MG63 (cell line): ENCODE measurements at regions not wholly inside any gene's neighbourhood (a gene's known extent, or its start where the extent isn't known, plus 50 kb on each side); places are given as distances from the start of the nearest gene placed in this dataset.
"Not testable (repeated sequence)": the region's sequence is repeated elsewhere in the genome, so short reads cannot be mapped to it uniquely, and the experiment has no call there.

Source experiments
- DNase-seq: peaks from one replicate; pipeline ENCODE4 v3.0.0-alpha.2; 2020
- H3K27me3 ChIP-seq: fragments of 250-450 bp; sonication (Bioruptor Pico); 2 replicates; pipeline ENCODE4 v1.5.1; 2020; ENCODE audit warnings: mild to moderate bottlenecking, moderate library complexity
- H3K36me3 ChIP-seq: fragments of 250-450 bp; sonication (Bioruptor Pico); 2 replicates; pipeline ENCODE4 v1.5.1; 2020; ENCODE audit warnings: mild to moderate bottlenecking, moderate library complexity
- H3K4me3 ChIP-seq: fragments of 250-450 bp; sonication (Bioruptor Pico); 2 replicates; pipeline ENCODE4 v1.5.1; 2020; ENCODE audit warnings: mild to moderate bottlenecking, moderate library complexity
- H3K9me3 ChIP-seq: fragments of 250-450 bp; sonication (Bioruptor Pico); 2 replicates; pipeline ENCODE4 v1.5.1; 2020; ENCODE audit warnings: mild to moderate bottlenecking, moderate library complexity

- H3K9me3 ChIP-seq = no peaks in the 10 kb centered on the region
- no peak for DNase-seq
- no peaks in the 10 kb centered on the region for H3K36me3 ChIP-seq
- no peak overlapping the region for H3K4me3 ChIP-seq
- no peaks in the 10 kb centered on the region for H3K27me3 ChIP-seq
Measured at GRCh38 chr12:75638792-75639191, 127.4 kb upstream of the KRR1 start.

DNA sequence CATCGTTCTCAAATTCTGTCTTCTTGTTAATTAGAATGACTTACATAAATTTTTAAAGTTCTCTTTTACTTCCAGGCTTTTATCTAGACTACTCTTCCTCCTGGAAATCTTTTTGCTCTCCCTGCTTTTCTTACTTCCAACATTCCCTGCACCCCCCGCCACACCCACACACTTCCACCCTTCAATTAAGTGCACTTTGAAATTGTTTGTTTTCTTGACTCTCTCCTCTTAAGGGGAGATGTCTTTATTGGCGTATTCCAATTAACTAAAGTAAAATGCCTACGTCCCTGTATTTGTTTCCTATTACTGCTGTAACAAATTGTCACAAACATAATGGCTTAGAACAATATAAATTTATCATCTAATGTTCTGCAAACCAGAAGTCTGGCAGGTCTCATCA, 125.2 kb upstream of the KRR1 start:
- H3K36me3 ChIP-seq = no peaks in the 10 kb centered on the region
- no peak for DNase-seq
- H3K9me3 ChIP-seq = no peaks in the 10 kb centered on the region
- no peak overlapping the region for H3K4me3 ChIP-seq
- H3K27me3 ChIP-seq = no peaks in the 10 kb centered on the region

DNA sequence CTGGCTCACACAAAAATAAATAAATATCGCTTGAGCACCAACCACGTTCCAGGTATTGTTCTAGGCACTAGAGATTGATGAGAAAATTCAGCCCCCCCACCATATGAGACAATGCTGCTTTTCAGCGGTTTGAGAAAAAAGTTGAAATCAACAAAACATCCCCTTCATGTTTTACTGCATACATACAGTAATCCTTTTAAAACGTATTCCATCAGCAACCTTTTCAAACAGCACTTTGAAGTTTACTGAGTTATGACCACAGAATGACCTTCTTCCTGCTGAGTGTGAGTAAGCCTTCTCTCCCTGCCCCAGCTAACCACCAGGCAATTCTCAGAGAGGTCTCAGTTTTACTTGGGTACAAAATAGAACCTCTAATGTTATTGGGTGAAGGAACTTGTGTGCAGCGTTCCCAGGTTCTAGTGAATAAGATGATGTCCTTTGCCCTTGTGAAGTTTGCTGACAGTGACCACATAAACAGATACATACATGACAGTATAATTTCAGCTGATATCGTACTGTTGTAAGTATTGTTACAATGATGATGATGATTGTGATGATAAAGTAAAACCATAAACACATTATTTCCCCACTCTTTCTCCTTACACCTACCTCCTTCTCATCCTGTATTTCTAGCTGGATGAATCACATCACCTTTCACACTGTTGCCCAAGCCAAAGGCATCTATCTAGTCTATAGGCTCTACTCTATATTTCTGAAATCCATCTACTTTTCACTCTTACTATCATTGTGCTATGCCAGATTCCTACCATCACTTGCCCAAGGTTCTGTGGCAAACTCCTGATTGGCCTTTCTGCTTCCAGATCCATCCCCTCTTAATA, 124.4 kb upstream of the KRR1 start:
- DNase-seq = peak; percentile 48
- Histone ChIP-seq H3K4me3 (no peak overlapping the region), H3K27me3 (no peaks in the 10 kb centered on the region), H3K9me3 (no peaks in the 10 kb centered on the region), H3K36me3 (no peaks in the 10 kb centered on the region)

- Histone ChIP-seq H3K9me3 (no peaks in the 10 kb centered on the region), H3K36me3 (no peaks in the 10 kb centered on the region), H3K4me3 (no peak overlapping the region), H3K27me3 (no peaks in the 10 kb centered on the region)
- no peak for DNase-seq
Measured at GRCh38 chr12:75634244-75635222, 123.1 kb upstream of the KRR1 start.

- Histone ChIP-seq H3K9me3 (no peaks in the 10 kb centered on the region), H3K27me3 (no peaks in the 10 kb centered on the region), H3K4me3 (no peak overlapping the region), H3K36me3 (no peaks in the 10 kb centered on the region)
- DNase-seq = no peak
Measured at GRCh38 chr12:75633789-75634188, 122.4 kb upstream of the KRR1 start.

GRCh38 chr12:75632442-75632841, 121.0 kb upstream of the KRR1 start:
- no peak for DNase-seq
- no peak overlapping the region for H3K4me3 ChIP-seq
- H3K36me3 ChIP-seq = no peaks in the 10 kb centered on the region
- no peaks in the 10 kb centered on the region for H3K9me3 ChIP-seq
- no peaks in the 10 kb centered on the region for H3K27me3 ChIP-seq

DNA sequence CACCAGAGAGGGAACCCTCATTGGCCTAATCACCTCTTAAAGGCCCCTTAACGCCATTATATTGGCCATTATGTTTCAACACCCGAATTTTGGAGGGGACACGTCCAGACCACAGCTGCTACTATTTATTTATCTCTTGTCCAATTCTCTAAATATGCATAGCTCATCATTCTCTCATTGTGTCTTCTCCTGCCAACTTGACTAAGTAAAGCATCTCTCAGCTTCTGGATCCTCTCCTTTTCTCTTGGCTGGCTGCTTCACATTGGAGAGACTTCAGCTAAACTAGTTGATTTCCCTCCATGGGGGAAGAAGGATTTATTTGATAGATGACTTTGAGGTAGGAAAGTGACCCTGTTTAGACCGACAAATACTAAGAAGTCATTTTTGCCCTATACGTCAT, 120.4 kb upstream of the KRR1 start:
- H3K4me3 ChIP-seq = no peak overlapping the region
- no peaks in the 10 kb centered on the region for H3K36me3 ChIP-seq
- H3K27me3 ChIP-seq = no peaks in the 10 kb centered on the region
- no peak for DNase-seq
- no peaks in the 10 kb centered on the region for H3K9me3 ChIP-seq

- H3K4me3 ChIP-seq = no peak overlapping the region
- DNase-seq = no peak
- no peaks in the 10 kb centered on the region for H3K36me3 ChIP-seq
- H3K9me3 ChIP-seq = no peaks in the 10 kb centered on the region
- no peaks in the 10 kb centered on the region for H3K27me3 ChIP-seq
Measured at GRCh38 chr12:75630091-75630490, 118.7 kb upstream of the KRR1 start.

- no peak for DNase-seq
- Histone ChIP-seq H3K36me3 (no peaks in the 10 kb centered on the region), H3K27me3 (no peaks in the 10 kb centered on the region), H3K9me3 (no peaks in the 10 kb centered on the region), H3K4me3 (no peak overlapping the region)
Measured at GRCh38 chr12:75628916-75629315, 117.5 kb upstream of the KRR1 start.

GRCh38 chr12:75628511-75628910, 117.1 kb upstream of the KRR1 start:
- H3K4me3 ChIP-seq = no peak overlapping the region
- DNase-seq = no peak
- H3K36me3 ChIP-seq = no peaks in the 10 kb centered on the region
- H3K27me3 ChIP-seq = no peaks in the 10 kb centered on the region
- H3K9me3 ChIP-seq = no peaks in the 10 kb centered on the region

- Histone ChIP-seq H3K9me3 (no peaks in the 10 kb centered on the region), H3K36me3 (no peaks in the 10 kb centered on the region), H3K27me3 (no peaks in the 10 kb centered on the region), H3K4me3 (no peak overlapping the region)
- DNase-seq = peak; percentile 23
Measured at GRCh38 chr12:75623631-75624154, 112.3 kb upstream of the KRR1 start.

DNA sequence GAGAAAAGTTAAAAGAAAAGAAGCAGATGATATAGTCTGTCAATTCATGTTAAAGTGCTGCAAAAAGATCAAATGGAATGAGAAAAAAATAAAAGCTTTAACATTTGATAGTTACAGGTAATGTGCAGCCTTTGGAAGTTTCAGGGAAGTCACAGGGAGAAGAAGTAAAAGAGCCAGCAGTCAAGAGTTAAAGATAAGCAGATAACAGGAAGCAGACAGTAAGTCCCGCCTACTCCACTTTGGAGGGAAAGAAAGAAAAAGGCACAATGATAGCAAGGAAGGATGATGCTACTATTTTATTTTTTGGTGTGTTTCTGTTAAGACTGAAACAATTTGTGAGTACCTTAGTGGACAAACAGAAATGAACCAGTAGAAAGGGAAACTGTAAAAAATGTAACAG, 111.1 kb upstream of the KRR1 start:
- no peak for DNase-seq
- H3K9me3 ChIP-seq = no peaks in the 10 kb centered on the region
- H3K4me3 ChIP-seq = no peak overlapping the region

DNA sequence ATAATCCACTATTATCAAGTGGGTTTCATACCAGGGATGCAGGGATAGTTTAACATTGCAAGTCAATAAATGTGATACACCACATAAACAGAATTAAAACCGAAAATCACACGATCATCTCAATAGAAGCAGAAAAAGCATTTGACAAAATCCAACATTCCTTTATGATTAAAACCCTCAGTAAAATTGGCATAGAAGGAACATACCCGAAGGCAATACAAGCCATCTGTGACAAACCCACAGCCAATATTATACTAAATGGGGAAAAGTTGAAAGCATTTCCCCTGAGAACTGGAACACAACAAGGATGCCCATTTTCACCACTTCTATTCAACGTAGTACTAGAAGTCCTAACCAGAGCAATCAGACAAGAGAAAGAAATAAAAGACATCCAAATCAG, 103.0 kb upstream of the KRR1 start:
- peaks cover 11% of the 10 kb centered on the region for H3K9me3 ChIP-seq
- H3K27me3 ChIP-seq, H3K36me3 ChIP-seq, DNase-seq, H3K4me3 ChIP-seq: not testable (repeated sequence)

More for the DNA sequence above, 111.1 kb upstream of the KRR1 start:
- H3K36me3 ChIP-seq = no peaks in the 10 kb centered on the region
- H3K27me3 ChIP-seq = no peaks in the 10 kb centered on the region

- Histone ChIP-seq H3K4me3 (no peak overlapping the region), H3K36me3 (no peaks in the 10 kb centered on the region), H3K9me3 (peaks cover 11% of the 10 kb centered on the region), H3K27me3 (no peaks in the 10 kb centered on the region)
- DNase-seq = no peak
Measured at GRCh38 chr12:75613981-75614380, 102.6 kb upstream of the KRR1 start.

DNA sequence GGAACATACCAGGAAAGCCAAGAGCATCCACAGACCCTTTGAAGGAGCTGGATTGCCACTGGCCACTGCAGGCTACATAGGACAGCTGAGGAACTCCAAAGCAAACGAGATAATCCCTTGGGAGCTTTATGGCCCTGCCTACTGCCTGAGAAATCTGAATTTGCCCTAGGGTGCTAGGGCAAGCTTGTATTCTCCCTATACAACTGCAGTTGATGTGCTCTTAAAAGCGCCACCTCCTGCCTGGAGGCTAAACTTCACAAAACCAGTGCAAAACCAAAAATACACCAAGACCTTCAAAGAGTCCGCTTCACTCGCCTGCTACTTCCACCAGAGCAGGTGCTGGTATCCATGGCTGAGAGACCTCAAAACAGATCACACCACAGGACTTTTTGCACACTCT, 99.6 kb upstream of the KRR1 start:
- no peak for DNase-seq
- H3K27me3 ChIP-seq = no peaks in the 10 kb centered on the region
- peaks cover 6% of the 10 kb centered on the region for H3K9me3 ChIP-seq

GRCh38 chr12:75606956-75607355, 95.5 kb upstream of the KRR1 start:
- Histone ChIP-seq H3K4me3 (no peak overlapping the region), H3K9me3 (no peaks in the 10 kb centered on the region), H3K27me3 (no peaks in the 10 kb centered on the region), H3K36me3 (no peaks in the 10 kb centered on the region)
- DNase-seq = no peak

More for the DNA sequence above, 99.6 kb upstream of the KRR1 start:
- Histone ChIP-seq H3K36me3 (no peaks in the 10 kb centered on the region), H3K4me3 (no peak overlapping the region)

DNA sequence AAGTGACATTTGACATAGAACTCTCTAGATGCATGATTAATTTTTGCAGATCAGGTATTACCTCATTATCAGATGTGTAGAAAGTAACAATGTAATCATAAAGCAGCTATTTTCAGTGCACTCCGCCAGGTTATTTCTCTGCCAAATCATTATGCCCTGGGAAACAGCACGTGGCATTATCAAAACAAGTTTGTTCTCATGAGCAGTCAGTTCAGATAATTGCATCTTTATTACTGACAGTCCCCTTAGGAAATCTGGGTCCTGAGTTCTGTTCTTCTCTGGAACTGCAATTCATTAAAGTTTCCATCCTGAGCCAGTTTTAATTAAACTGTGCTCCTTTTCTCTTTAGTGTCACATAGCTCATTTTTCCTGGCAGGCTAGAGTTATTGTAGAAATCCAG, 94.7 kb upstream of the KRR1 start:
- DNase-seq = no peak
- no peaks in the 10 kb centered on the region for H3K27me3 ChIP-seq
- H3K9me3 ChIP-seq = no peaks in the 10 kb centered on the region
- no peaks in the 10 kb centered on the region for H3K36me3 ChIP-seq
- no peak overlapping the region for H3K4me3 ChIP-seq
